Spleen (tissue), 11 donors: ENCODE measurements at regions not wholly inside any gene's neighbourhood (a gene's known extent, or its start where the extent isn't known, plus 50 kb on each side); places are given as distances from the start of the nearest gene placed in this dataset.

ENCODE experiments used
- DNase-seq: peaks from one replicate; pipeline ENCODE4 v3.0.0-alpha.2; 2020
- H3K27ac ChIP-seq, 8 donors: fragments of 200-600 bp; sonication (generic) in 7 of 8; 1 replicate in 4 of 8; 2 replicates in 4 of 8; pipeline versions ENCODE4 v1.5.0 to v1.8.0; 2016 to 2021; ENCODE audit warnings: inconsistent platforms in 4 of 8, mild to moderate bottlenecking in 4 of 8, moderate library complexity in 1 of 8
- H3K27me3 ChIP-seq, 7 donors: fragments of 200-600 bp; sonication (generic) in 6 of 7; replicated peaks in 1 of 7; 1 replicate in 4 of 7; 2 replicates in 3 of 7; pipeline versions ENCODE4 v1.5.0 to v1.8.0; 2016 to 2021; ENCODE audit warnings: inconsistent platforms in 3 of 7, mild to moderate bottlenecking in 1 of 7
- H3K36me3 ChIP-seq, 6 donors: fragments of 200-600 bp; sonication (generic) in 5 of 6; 1 replicate in 4 of 6; 2 replicates in 2 of 6; pipeline versions ENCODE4 v1.5.0 to v1.8.0; 2016 to 2021; ENCODE audit warnings: inconsistent platforms in 2 of 6
- H3K4me1 ChIP-seq, 6 donors: fragments of 200-600 bp; sonication (generic) in 5 of 6; 1 replicate in 3 of 6; 2 replicates in 3 of 6; pipeline versions ENCODE4 v1.5.0 to v1.8.0; 2016 to 2021; ENCODE audit warnings: inconsistent platforms in 3 of 6
- H3K4me3 ChIP-seq, 8 donors: fragments of 200-600 bp; sonication (generic) in 7 of 8; 1 replicate in 4 of 8; 2 replicates in 4 of 8; pipeline versions ENCODE4 v1.5.0 to v1.8.0; 2016 to 2021; ENCODE audit warnings: inconsistent platforms in 4 of 8, mild to moderate bottlenecking in 4 of 8, moderate library complexity in 2 of 8
- H3K9me3 ChIP-seq, 8 donors: fragments of 200-600 bp; sonication (generic) in 7 of 8; 1 replicate in 4 of 8; 2 replicates in 4 of 8; pipeline versions ENCODE4 v1.5.0 to v1.8.0; 2016 to 2021; ENCODE audit warnings: inconsistent platforms in 4 of 8
- POLR2A ChIP-seq, 3 donors: fragments of 450-650 bp; IDR thresholded peaks; one replicate each; pipeline ENCODE4 v1.5.1; 2017; ENCODE audit warnings: antibody characterized with exemption in 3 of 3, mild to moderate bottlenecking in 1 of 3
- POLR2AphosphoS5 ChIP-seq, 3 donors: sonication (generic); formaldehyde crosslinking; IDR thresholded peaks; one replicate each; pipeline ENCODE4 v1.5.1; 2017; ENCODE audit warnings: antibody characterized with exemption in 3 of 3
- WGBS, 5 donors: extraction: QIAGEN DNeasy Blood & Tissue Kit in 3 of 5; methylation state at CpG; one replicate each; pipeline versions ENCODE4 v1.1.5 to v1.1.7; 2013 to 2018; 5-methylcytosine and 5-hydroxymethylcytosine counted together
- intact Hi-C: fragments of 100-400 bp; cut with DNase I; formaldehyde crosslinking; loops from one replicate; pipeline ENCODE4 v1.15.0; 2023; ENCODE audit warnings: low total_unique reads
- TF ChIP-seq, protein P1 (sequence below), 11 experiments: fragments of 200-600 bp in 7 of 11; fragments of 450-650 bp in 4 of 11; sonication (generic) in 4 of 11; IDR thresholded peaks in 8 of 11; conservative IDR thresholded peaks in 3 of 11; 1 replicate in 7 of 11; 2 replicates in 4 of 11; pipeline versions ENCODE4 v1.4.0 to v1.8.0; 2016 to 2021; ENCODE audit warnings: antibody characterized with exemption in 11 of 11, inconsistent platforms in 4 of 11, mild to moderate bottlenecking in 1 of 11
- donor health status: healthy with polysubstance abuse.
- donor health status: DM: no; HTN: no; CAD: no; lungs with moderate emphysema.
- donor health status: DM: no; HTN: no; CAD: no.
- donor health status: Bipolar disorder and iron deficiency.
- donor health status: healthy.
- donor health status: DM: no; HTN: no; CAD: no.
- donor health status: DM: yes; HTN: yes; CAD: no.

DNA sequence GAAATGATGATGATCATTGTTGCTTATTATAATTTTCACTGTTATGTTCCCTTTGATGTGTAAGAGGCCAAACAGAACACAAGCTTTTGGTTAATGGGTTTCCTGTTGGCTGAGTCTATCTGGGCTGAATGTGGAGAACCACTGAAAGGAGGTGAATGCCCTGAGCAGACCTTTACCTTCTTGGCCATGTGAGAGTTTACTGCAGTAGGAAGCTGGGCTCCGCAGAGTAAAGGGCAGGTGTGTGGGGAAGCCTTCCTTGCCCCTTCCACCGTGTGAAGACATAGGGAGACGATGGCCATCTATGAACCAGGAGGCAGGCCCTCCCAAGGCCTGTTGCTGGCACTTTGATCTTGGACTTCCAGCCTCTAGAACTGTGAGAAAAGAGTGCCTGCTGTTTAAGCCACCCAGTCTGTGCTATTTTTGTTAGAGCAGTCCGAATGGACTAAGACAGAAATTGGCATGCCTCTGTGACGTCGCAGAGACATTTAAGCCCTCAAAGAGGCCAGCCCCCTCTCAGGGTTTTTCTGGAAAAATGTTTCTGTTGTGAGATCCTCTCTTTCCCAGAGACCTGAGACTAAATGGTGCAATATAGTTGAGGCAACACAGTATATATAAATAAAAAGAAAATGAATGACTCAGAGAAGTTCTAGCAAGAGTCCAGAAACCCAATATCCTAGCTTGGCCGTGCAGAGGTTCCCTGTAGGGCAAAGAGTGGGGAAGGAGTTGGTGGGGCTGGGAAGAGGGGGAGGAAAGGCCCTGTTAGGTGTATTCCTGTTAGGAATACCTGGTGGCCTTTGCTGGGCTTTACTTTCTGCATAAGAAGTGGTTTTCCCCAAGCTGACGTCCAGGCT is 121.9 kb upstream of the LGALSL start:
- no peaks in the 10 kb centered on the region for H3K36me3 ChIP-seq
- peaks cover 20 to 45% (median 40%) of the 10 kb centered on the region in 6 donors for H3K4me1 ChIP-seq
- intact Hi-C loops, result loop anchor here (2.0 to 5.0 kb wide), 2 partner anchors 155 to 230 kb away; no protein-coding TSS in a partner anchor
- DNase-seq, result no peak
- 84 to 87% (median 85%) methylated on average over 8 of the region's 8 CpGs for WGBS, 5 donors
- no peaks in the 10 kb centered on the region for H3K27me3 ChIP-seq
- H3K9me3 ChIP-seq, result no peaks in the 10 kb centered on the region
- H3K27ac ChIP-seq, result peak overlapping the region in 1 of 8 donors; percentile 39
- no peak for TF ChIP-seq POLR2A (IDR thresholded peaks at IDR 0.05)
- no peak for TF ChIP-seq POLR2AphosphoS5 (IDR thresholded peaks at IDR 0.05)
- TF ChIP-seq, protein P1, sequence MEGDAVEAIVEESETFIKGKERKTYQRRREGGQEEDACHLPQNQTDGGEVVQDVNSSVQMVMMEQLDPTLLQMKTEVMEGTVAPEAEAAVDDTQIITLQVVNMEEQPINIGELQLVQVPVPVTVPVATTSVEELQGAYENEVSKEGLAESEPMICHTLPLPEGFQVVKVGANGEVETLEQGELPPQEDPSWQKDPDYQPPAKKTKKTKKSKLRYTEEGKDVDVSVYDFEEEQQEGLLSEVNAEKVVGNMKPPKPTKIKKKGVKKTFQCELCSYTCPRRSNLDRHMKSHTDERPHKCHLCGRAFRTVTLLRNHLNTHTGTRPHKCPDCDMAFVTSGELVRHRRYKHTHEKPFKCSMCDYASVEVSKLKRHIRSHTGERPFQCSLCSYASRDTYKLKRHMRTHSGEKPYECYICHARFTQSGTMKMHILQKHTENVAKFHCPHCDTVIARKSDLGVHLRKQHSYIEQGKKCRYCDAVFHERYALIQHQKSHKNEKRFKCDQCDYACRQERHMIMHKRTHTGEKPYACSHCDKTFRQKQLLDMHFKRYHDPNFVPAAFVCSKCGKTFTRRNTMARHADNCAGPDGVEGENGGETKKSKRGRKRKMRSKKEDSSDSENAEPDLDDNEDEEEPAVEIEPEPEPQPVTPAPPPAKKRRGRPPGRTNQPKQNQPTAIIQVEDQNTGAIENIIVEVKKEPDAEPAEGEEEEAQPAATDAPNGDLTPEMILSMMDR (IDR thresholded peaks at IDR 0.05 in 8 of 11, conservative IDR thresholded peaks at IDR 0.05 in 3 of 11), result no peak
- H3K4me3 ChIP-seq, result no peak overlapping the region

DNA sequence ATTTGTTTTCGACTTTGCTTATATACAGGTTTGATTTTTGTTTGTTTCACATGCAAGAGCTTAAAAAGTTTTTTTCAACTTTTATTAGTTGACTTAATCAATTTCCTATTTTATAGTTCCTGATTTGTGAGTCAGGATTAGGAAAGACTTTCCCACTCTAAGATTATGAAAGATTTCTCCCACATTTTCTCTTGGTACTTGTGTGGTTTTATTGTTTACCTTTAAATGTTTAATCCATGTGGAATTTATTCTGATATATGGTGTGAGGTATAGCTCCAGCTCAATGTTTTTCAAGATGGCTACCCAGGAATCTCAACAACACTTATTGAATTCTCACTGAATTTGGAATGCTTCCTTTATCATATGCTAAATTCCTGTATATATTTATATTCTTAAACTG is 117.8 kb upstream of the LGALSL start:
- DNase-seq, result no peak
- Histone ChIP-seq H3K27me3 (no peaks in the 10 kb centered on the region), H3K4me3 (no peak overlapping the region), H3K9me3 (no peaks in the 10 kb centered on the region), H3K36me3 (no peaks in the 10 kb centered on the region), H3K27ac (no peak overlapping the region), H3K4me1 (peaks cover 0 to 5% (median 3%) of the 10 kb centered on the region in 6 donors)
- TF ChIP-seq POLR2A (IDR thresholded peaks at IDR 0.05) (no peak), POLR2AphosphoS5 (IDR thresholded peaks at IDR 0.05) (no peak)
- TF ChIP-seq, protein P1 (IDR thresholded peaks at IDR 0.05 in 8 of 11, conservative IDR thresholded peaks at IDR 0.05 in 3 of 11), result no peak
- WGBS, 5 donors, result 86 to 98% (median 92%) methylated on average over 1 of the region's 1 CpG
- intact Hi-C loops, result no loop called here

DNA sequence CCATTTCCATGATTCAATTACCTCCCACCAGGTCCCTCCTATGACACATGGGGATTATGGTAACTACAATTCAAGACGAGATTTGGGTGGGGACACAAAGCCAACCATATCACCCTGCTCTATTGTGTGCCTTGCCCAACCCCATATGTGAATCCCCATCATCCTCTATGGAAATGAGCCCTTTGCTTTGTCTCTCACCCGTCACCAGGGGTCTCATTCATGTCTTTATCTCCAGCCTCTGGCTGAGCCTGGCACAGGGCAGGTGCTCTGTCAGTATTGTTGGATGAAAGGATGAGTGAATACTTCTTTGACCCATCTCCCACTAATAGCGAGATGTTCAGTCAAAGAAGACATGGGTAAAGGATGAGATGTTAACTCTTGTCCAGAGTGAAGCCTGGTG is 116.6 kb upstream of the LGALSL start:
- H3K27me3 ChIP-seq, result no peaks in the 10 kb centered on the region
- H3K27ac ChIP-seq, result no peak overlapping the region
- DNase-seq, result no peak
- no peaks in the 10 kb centered on the region for H3K9me3 ChIP-seq
- H3K4me3 ChIP-seq, result no peak overlapping the region
- H3K4me1 ChIP-seq, result no peaks in the 10 kb centered on the region
- 87 to 96% (median 95%) methylated on average over 3 of the region's 3 CpGs for WGBS, 5 donors
- no peaks in the 10 kb centered on the region for H3K36me3 ChIP-seq
- intact Hi-C loops, result no loop called here
- no peak for TF ChIP-seq POLR2AphosphoS5 (IDR thresholded peaks at IDR 0.05)

DNA sequence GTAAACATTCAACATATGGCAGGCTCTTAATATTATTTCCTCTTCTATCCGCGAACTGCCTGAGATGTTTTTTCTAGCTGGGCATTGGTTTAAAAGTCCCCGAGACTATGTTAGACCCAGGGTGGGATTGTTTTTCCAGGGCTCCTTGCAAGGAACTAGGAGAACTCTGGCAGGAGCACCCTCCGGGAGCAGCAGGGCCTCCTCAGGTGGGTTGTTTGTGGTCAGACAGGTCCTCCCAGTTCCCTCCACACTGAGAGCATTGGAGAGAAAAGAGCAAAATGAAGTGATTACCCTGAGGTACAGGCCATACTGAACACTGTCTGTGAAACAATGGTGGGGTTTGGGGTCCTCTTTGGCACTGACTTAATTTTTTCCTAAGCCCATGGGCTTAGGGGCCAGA is 115.9 kb upstream of the LGALSL start:
- no peak for TF ChIP-seq POLR2AphosphoS5 (IDR thresholded peaks at IDR 0.05)
- TF ChIP-seq POLR2A (IDR thresholded peaks at IDR 0.05), result no peak
- TF ChIP-seq, protein P1 (IDR thresholded peaks at IDR 0.05 in 8 of 11, conservative IDR thresholded peaks at IDR 0.05 in 3 of 11), result no peak
- Histone ChIP-seq H3K4me1 (no peaks in the 10 kb centered on the region), H3K27me3 (no peaks in the 10 kb centered on the region), H3K36me3 (no peaks in the 10 kb centered on the region), H3K9me3 (no peaks in the 10 kb centered on the region), H3K27ac (no peak overlapping the region), H3K4me3 (no peak overlapping the region)
- intact Hi-C loops, result no loop called here
- 76 to 96% (median 85%) methylated on average over 4 of the region's 4 CpGs for WGBS, 5 donors
- DNase-seq, result no peak
